ENCODE measurements at regions not wholly inside any gene's neighbourhood (a gene's known extent, or its start where the extent isn't known, plus 50 kb on each side); places are given as distances from the start of the nearest gene placed in this dataset.

DNA sequence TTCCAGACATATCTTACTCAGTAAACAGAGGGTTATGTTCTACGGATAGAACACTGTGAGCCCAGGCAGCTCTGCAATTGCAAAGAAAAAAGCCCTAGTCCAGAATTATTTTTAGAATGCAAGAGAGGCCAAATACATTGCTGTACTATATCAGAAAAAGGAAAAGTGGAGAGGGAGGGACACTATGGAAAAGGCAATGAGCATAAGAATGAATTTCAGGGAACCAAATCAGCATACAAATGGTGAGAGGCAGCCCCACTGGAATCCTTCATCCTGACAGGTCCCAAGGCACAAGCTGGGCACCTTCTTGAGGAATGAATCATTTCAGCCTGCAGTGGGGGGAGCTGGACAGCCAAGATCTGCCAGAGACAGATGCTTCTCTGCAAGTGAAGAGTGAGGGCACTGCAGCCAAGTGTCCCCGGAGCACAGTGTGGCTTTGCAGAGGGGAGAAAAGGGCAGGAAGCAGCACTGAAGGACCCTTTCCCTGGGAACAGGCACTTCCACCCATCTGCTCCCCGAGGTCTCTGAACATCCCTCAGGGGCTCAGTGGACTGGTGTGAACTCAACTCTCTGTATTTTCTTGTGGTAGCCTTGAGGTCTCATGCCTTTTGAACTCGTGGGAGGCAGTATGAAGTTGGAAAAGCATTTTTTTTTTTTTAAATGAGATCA is 115.6 kb downstream of the XCL2 start:
- TF ChIP-seq, protein P1, sequence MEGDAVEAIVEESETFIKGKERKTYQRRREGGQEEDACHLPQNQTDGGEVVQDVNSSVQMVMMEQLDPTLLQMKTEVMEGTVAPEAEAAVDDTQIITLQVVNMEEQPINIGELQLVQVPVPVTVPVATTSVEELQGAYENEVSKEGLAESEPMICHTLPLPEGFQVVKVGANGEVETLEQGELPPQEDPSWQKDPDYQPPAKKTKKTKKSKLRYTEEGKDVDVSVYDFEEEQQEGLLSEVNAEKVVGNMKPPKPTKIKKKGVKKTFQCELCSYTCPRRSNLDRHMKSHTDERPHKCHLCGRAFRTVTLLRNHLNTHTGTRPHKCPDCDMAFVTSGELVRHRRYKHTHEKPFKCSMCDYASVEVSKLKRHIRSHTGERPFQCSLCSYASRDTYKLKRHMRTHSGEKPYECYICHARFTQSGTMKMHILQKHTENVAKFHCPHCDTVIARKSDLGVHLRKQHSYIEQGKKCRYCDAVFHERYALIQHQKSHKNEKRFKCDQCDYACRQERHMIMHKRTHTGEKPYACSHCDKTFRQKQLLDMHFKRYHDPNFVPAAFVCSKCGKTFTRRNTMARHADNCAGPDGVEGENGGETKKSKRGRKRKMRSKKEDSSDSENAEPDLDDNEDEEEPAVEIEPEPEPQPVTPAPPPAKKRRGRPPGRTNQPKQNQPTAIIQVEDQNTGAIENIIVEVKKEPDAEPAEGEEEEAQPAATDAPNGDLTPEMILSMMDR (IDR thresholded peaks at IDR 0.05; ENCODE audit: low read length) = no peak
- TF ChIP-seq EZH2phosphoT487 (IDR thresholded peaks at IDR 0.05; ENCODE audit: low read length) (no peak), EZH2 (optimal IDR thresholded peaks at IDR 0.05; ENCODE audit: low read depth, low read length) (no peak)
